ENCODE measurements at regions not wholly inside any gene's neighbourhood (a gene's known extent, or its start where the extent isn't known, plus 50 kb on each side); places are given as distances from the start of the nearest gene placed in this dataset.
"Not testable (repeated sequence)": the region's sequence is repeated elsewhere in the genome, so short reads cannot be mapped to it uniquely, and the experiment has no call there.

DNA sequence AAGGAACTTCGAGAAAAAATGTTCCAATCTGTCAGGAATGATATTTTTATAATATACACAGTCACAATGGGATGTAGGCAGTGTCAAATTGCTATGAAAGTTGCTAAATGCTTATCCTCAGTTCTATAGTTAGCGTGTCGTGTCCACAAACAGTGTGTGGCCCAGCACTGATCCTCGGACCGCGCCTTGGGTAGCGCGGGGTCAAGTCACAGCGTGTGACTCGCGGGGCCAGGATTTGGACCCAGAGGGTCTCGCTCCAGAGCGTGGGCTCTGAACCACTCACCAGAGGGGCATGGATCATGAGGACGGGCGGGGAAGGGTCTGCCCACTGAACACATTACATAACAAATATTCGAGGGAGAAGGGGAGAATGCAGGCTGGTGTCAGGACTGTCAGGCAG lies 171.8 kb downstream of the C9orf50 start:
- peaks cover 0 to 13% (median 7%) of the 10 kb centered on the region in 8 donors for H3K9me3 ChIP-seq
- no peak for DNase-seq
- WGBS, 5 donors = 89 to 94% (median 92%) methylated on average over 16 of the region's 16 CpGs
- TF ChIP-seq, protein P1, sequence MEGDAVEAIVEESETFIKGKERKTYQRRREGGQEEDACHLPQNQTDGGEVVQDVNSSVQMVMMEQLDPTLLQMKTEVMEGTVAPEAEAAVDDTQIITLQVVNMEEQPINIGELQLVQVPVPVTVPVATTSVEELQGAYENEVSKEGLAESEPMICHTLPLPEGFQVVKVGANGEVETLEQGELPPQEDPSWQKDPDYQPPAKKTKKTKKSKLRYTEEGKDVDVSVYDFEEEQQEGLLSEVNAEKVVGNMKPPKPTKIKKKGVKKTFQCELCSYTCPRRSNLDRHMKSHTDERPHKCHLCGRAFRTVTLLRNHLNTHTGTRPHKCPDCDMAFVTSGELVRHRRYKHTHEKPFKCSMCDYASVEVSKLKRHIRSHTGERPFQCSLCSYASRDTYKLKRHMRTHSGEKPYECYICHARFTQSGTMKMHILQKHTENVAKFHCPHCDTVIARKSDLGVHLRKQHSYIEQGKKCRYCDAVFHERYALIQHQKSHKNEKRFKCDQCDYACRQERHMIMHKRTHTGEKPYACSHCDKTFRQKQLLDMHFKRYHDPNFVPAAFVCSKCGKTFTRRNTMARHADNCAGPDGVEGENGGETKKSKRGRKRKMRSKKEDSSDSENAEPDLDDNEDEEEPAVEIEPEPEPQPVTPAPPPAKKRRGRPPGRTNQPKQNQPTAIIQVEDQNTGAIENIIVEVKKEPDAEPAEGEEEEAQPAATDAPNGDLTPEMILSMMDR (IDR thresholded peaks at IDR 0.05 in 8 of 11, conservative IDR thresholded peaks at IDR 0.05 in 3 of 11) = no peak
- no peak for TF ChIP-seq POLR2AphosphoS5 (IDR thresholded peaks at IDR 0.05)
- no peak for TF ChIP-seq POLR2A (IDR thresholded peaks at IDR 0.05)
- H3K27me3 ChIP-seq (replicated peaks in 1 of 7) = no peaks in the 10 kb centered on the region
- peaks cover 0 to 14% (median 5%) of the 10 kb centered on the region in 6 donors for H3K4me1 ChIP-seq
- no peak overlapping the region for H3K27ac ChIP-seq
- intact Hi-C loops (cut with DNase I; ENCODE audit: low total_unique reads) = no loop called here
- no peaks in the 10 kb centered on the region for H3K36me3 ChIP-seq
- no peak overlapping the region for H3K4me3 ChIP-seq

DNA sequence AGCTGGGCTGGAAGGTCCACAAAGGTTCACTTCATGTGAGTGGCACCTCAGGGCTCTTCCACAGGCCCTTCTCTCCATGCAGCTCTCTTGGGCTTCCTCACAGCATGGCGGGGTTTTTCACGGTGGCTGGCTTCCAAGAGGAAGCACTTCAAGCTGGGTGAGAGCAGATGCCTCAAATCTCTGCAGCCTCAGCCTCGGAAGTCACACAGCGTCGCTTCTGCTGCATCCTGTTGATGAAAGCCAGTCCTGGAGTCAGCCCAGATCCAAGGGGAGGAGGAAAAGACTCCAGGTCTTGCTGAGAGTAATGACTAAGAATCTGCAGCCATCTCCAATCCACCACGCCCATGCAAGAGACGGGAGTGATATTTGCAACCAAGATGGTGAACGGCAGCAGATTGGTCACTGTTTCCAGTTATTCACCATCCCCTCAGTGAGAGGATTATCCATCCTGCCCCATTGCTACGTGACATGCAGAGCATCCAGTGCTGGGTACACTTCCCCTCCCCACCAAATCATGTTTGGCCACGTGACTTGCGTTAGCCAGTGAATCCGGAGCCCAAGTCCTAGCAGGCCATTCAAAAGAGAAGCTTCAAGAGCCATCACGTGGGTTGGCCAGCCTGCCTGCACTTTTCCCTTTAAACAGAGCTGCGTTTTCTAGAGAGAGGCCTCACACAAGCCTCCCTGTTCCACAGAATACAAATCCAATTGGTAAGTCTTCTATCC lies 173.9 kb downstream of the C9orf50 start:
- no peak for TF ChIP-seq POLR2AphosphoS5 (IDR thresholded peaks at IDR 0.05)
- TF ChIP-seq, protein P1 (IDR thresholded peaks at IDR 0.05 in 8 of 11, conservative IDR thresholded peaks at IDR 0.05 in 3 of 11) = no peak
- no peak for TF ChIP-seq POLR2A (IDR thresholded peaks at IDR 0.05)
- H3K36me3 ChIP-seq = no peaks in the 10 kb centered on the region
- intact Hi-C loops (cut with DNase I; ENCODE audit: low total_unique reads) = no loop called here
- H3K27ac ChIP-seq = no peak overlapping the region
- peaks cover 0 to 7% (median 0%) of the 10 kb centered on the region in 7 donors for H3K27me3 ChIP-seq (replicated peaks in 1 of 7)
- 61 to 71% (median 64%) methylated on average over 14 of the region's 14 CpGs for WGBS, 5 donors
- H3K4me1 ChIP-seq = peaks cover 0 to 22% (median 5%) of the 10 kb centered on the region in 6 donors
- no peak overlapping the region for H3K4me3 ChIP-seq
- no peak for DNase-seq
- H3K9me3 ChIP-seq = peaks cover 0 to 13% (median 7%) of the 10 kb centered on the region in 8 donors

DNA sequence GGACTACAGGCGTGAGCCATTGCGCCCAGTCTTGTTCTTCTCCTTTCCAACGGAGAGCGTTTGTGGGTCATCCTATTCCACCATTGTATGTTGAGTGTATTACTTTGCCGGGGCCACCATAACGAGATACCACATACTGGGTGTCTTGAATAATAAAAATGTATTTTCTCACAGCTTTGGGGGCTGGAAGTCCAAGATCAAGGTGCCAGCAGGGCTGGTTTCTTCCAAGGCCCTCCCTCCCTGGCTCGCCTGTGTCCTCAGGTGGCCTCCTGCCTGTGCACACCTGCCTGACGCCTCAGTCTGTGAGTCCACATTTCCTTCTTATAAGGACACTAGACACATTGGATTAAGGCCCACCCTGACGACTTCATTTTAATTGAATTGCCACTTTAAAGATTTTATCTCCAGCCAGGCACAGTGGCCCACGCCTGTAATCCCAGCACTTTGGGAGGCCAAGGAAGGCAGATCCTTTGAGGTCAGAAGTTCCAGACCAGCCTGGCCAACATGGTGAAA lies 175.1 kb downstream of the C9orf50 start:
- Histone ChIP-seq H3K9me3 (peaks cover 0 to 13% (median 7%) of the 10 kb centered on the region in 8 donors), H3K4me1 (peaks cover 0 to 16% (median 0%) of the 10 kb centered on the region in 6 donors), H3K27me3 (replicated peaks in 1 of 7) (peaks cover 0 to 18% (median 0%) of the 10 kb centered on the region in 7 donors), H3K4me3 (no peak overlapping the region), H3K27ac (no peak overlapping the region), H3K36me3 (no peaks in the 10 kb centered on the region)
- DNase-seq = no peak
- TF ChIP-seq, protein P1 (IDR thresholded peaks at IDR 0.05 in 8 of 11, conservative IDR thresholded peaks at IDR 0.05 in 3 of 11) = no peak
- TF ChIP-seq POLR2AphosphoS5 (IDR thresholded peaks at IDR 0.05) (no peak), POLR2A (IDR thresholded peaks at IDR 0.05) (no peak)
- 91 to 96% (median 94%) methylated on average over 10 of the region's 10 CpGs for WGBS, 5 donors
- intact Hi-C loops (cut with DNase I; ENCODE audit: low total_unique reads) = no loop called here

DNA sequence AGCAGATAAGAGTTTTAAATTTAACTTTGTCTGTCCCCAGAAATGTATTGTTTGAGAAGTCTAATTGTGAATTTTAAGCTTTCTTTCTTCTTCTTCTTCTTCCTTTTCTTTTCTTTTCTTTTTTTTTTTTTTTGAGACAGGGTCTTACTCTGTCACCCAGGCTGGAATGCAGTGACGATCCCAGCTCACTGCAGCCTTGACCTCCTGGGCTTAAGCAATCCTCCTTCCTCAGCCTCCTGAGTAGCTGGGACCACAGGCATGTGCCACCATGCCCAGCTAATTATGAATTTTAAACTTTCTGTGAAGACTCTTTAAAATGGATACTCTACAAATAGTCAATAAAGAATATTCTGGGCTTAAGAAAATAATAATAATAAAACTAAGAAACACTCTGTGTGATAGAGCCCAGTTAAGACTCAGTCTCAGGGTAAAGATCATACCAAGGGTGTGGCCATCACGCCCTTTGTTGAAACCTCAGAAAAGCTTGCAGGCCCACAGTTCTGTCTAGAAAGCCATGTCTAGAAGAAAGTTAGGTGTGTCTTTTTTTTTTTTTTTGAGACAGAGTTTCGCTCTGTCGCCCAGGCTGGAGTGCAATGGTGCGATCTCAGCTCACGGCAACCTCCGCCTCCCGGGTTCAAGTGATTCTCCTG lies 177.3 kb downstream of the C9orf50 start:
- 76 to 87% (median 86%) methylated on average over 8 of the region's 8 CpGs for WGBS, 5 donors
- H3K4me3 ChIP-seq; H3K36me3 ChIP-seq; DNase-seq; intact Hi-C loops (cut with DNase I; ENCODE audit: low total_unique reads): not testable (repeated sequence)
- H3K4me1 ChIP-seq = peaks cover 0 to 15% (median 5%) of the 10 kb centered on the region in 6 donors
- peaks cover 0 to 17% (median 7%) of the 10 kb centered on the region in 8 donors for H3K9me3 ChIP-seq
- H3K27ac ChIP-seq = peak overlapping the region in 1 of 8 donors; percentile 15
- H3K27me3 ChIP-seq (replicated peaks in 1 of 7) = peaks cover 0 to 38% (median 6%) of the 10 kb centered on the region in 7 donors
